Activated CD4-positive, alpha-beta T cell treated with anti-CD3 and anti-CD28 coated beads, Interleukin-2, amount 50 U/mL, for 1 hour (primary cell): ENCODE measurements at regions not wholly inside any gene's neighbourhood (a gene's known extent, or its start where the extent isn't known, plus 50 kb on each side); places are given as distances from the start of the nearest gene placed in this dataset.

Source experiments
- DNase-seq: peaks from one replicate; pipeline ENCODE4 v3.0.0-alpha.2; 2020

GRCh38 chr12:45553204-45553603, 176.3 kb upstream of the ARID2 start:
- DNase-seq = no peak

- no peak for DNase-seq
Observed at GRCh38 chr12:45557016-45557415, 172.5 kb upstream of the ARID2 start.

GRCh38 chr12:45558353-45558752, 171.2 kb upstream of the ARID2 start:
- DNase-seq = no peak

- no peak for DNase-seq
Observed at GRCh38 chr12:45559537-45559936, 170.0 kb upstream of the ARID2 start.

GRCh38 chr12:45560689-45561088, 168.8 kb upstream of the ARID2 start:
- DNase-seq = no peak

- DNase-seq = no peak
Observed at GRCh38 chr12:45561488-45561887, 168.0 kb upstream of the ARID2 start.

GRCh38 chr12:45565590-45565989, 163.9 kb upstream of the ARID2 start:
- no peak for DNase-seq

- DNase-seq = no peak
Observed at GRCh38 chr12:45566257-45566656, 163.2 kb upstream of the ARID2 start.

- DNase-seq = no peak
Observed at GRCh38 chr12:45568808-45569207, 160.7 kb upstream of the ARID2 start.

GRCh38 chr12:45570501-45570900, 159.0 kb upstream of the ARID2 start:
- no peak for DNase-seq

GRCh38 chr12:45572114-45572513, 157.4 kb upstream of the ARID2 start:
- DNase-seq = no peak

- DNase-seq = no peak
Observed at GRCh38 chr12:45575417-45575816, 154.1 kb upstream of the ARID2 start.

GRCh38 chr12:45575823-45576475, 153.6 kb upstream of the ARID2 start:
- DNase-seq = no peak

- no peak for DNase-seq
Observed at GRCh38 chr12:45577844-45578399, 151.6 kb upstream of the ARID2 start.

GRCh38 chr12:45580356-45580969, 149.0 kb upstream of the ARID2 start:
- no peak for DNase-seq

GRCh38 chr12:45581112-45581511, 148.4 kb upstream of the ARID2 start:
- DNase-seq = no peak

GRCh38 chr12:45582536-45582935, 147.0 kb upstream of the ARID2 start:
- DNase-seq = no peak

GRCh38 chr12:45582986-45583659, 146.4 kb upstream of the ARID2 start:
- no peak for DNase-seq

GRCh38 chr12:45584336-45584735, 145.2 kb upstream of the ARID2 start:
- no peak for DNase-seq

GRCh38 chr12:45585522-45586230, 143.8 kb upstream of the ARID2 start:
- DNase-seq = no peak

GRCh38 chr12:45586486-45586885, 143.0 kb upstream of the ARID2 start:
- no peak for DNase-seq

- DNase-seq = no peak
Observed at GRCh38 chr12:45587012-45587411, 142.5 kb upstream of the ARID2 start.

- no peak for DNase-seq
Observed at GRCh38 chr12:45587877-45588533, 141.5 kb upstream of the ARID2 start.
